Astrocyte (in vitro differentiated cells and primary cell): ENCODE measurements at regions not wholly inside any gene's neighbourhood (a gene's known extent, or its start where the extent isn't known, plus 50 kb on each side); places are given as distances from the start of the nearest gene placed in this dataset.

Experiments
- DNase-seq: peaks from one replicate; pipeline ENCODE4 v3.0.0-alpha.2; 2010; ENCODE audit warnings: low read depth
- FAIRE-seq: peaks from 2 replicates; lab custom pipeline; 2011; peaks lifted over from hg19 to GRCh38; lab: Jason Lieb, UNC
- H2AFZ ChIP-seq: 2 replicates; pipeline ENCODE4 v1.6.0; 2012; ENCODE audit warnings: low read depth, low read length, inconsistent platforms
- H3K27ac ChIP-seq: 2 replicates; pipeline ENCODE4 v1.5.1; 2011; ENCODE audit warnings: low read depth, low read length, inconsistent platforms
- H3K27me3 ChIP-seq: 2 replicates; pipeline ENCODE4 v1.6.0; 2011; ENCODE audit warnings: low read length, inconsistent platforms; ENCODE audit not compliant: insufficient read depth
- H3K36me3 ChIP-seq: 2 replicates; pipeline ENCODE4 v1.5.1; 2011; ENCODE audit warnings: low read length, inconsistent platforms; ENCODE audit not compliant: insufficient read depth
- H3K4me1 ChIP-seq: 2 replicates; pipeline ENCODE4 v1.5.1; 2011; ENCODE audit warnings: low read length, inconsistent platforms; ENCODE audit not compliant: insufficient read depth
- H3K4me2 ChIP-seq: 2 replicates; pipeline ENCODE4 v1.6.0; 2012; ENCODE audit warnings: low read length, inconsistent platforms
- H3K4me3 ChIP-seq: 2 replicates; pipeline ENCODE4 v1.5.1; 2011; ENCODE audit warnings: low read depth, mild to moderate bottlenecking, low read length, inconsistent platforms; ENCODE audit not compliant: insufficient read depth
- H3K79me2 ChIP-seq: 2 replicates; pipeline ENCODE4 v1.6.0; 2012; ENCODE audit warnings: mild to moderate bottlenecking, low read length, inconsistent platforms; ENCODE audit not compliant: insufficient read depth
- H3K9ac ChIP-seq: 2 replicates; pipeline ENCODE4 v1.6.0; 2012; ENCODE audit warnings: mild to moderate bottlenecking, low read length, inconsistent platforms
- H3K9me3 ChIP-seq: 2 replicates; pipeline ENCODE4 v1.5.1; 2012; ENCODE audit warnings: low read depth, mild to moderate bottlenecking, low read length, inconsistent platforms; ENCODE audit not compliant: insufficient read depth
- H4K20me1 ChIP-seq: 2 replicates; pipeline ENCODE4 v1.6.0; 2012; ENCODE audit warnings: low read length, inconsistent platforms; ENCODE audit not compliant: insufficient read depth
- H3K27ac Mint-ChIP-seq: one replicate; pipeline ENCODE4 v1.8.0; 2021; ENCODE audit warnings: mild to moderate bottlenecking, mixed read lengths; ENCODE audit not compliant: unreplicated experiment
- H3K27me3 Mint-ChIP-seq: one replicate; pipeline ENCODE4 v1.8.0; 2021; ENCODE audit warnings: low read depth, mixed read lengths; ENCODE audit not compliant: unreplicated experiment
- H3K36me3 Mint-ChIP-seq: one replicate; pipeline ENCODE4 v1.8.0; 2021; ENCODE audit warnings: low read depth, mixed read lengths; ENCODE audit not compliant: unreplicated experiment
- H3K4me1 Mint-ChIP-seq: one replicate; pipeline ENCODE4 v1.8.0; 2021; ENCODE audit warnings: low read depth, mixed read lengths; ENCODE audit not compliant: unreplicated experiment
- H3K4me3 Mint-ChIP-seq: one replicate; pipeline ENCODE4 v1.8.0; 2021; ENCODE audit warnings: mild to moderate bottlenecking, moderate library complexity, mixed read lengths; ENCODE audit not compliant: unreplicated experiment
- H3K9me3 Mint-ChIP-seq: one replicate; pipeline ENCODE4 v1.8.0; 2021; ENCODE audit warnings: mild to moderate bottlenecking, mixed read lengths; ENCODE audit not compliant: unreplicated experiment
- CTCF ChIP-seq: IDR thresholded peaks from 2 replicates; pipeline ENCODE4 v1.5.1; 2011; ENCODE audit warnings: low read depth, mild to moderate bottlenecking, inconsistent platforms, low read length, moderate library complexity; ENCODE audit not compliant: insufficient read depth
- EZH2 ChIP-seq: IDR thresholded peaks from 2 replicates; pipeline ENCODE4 v1.6.1; 2012; ENCODE audit warnings: mild to moderate bottlenecking, low read length, inconsistent platforms; ENCODE audit not compliant: insufficient read depth

GRCh38 chr3:48067271-48067670, 51.1 kb upstream of the MAP4 start:
- Mint-ChIP-seq H3K27ac (no peak overlapping the region), H3K9me3 (no peaks in the 10 kb centered on the region), H3K27me3 (no peaks in the 10 kb centered on the region), H3K4me1 (peaks cover 42% of the 10 kb centered on the region), H3K36me3 (peaks cover 4% of the 10 kb centered on the region), H3K4me3 (no peak overlapping the region)
- Histone ChIP-seq H3K4me2 (no peak overlapping the region), H4K20me1 (peaks cover 92% of the 10 kb centered on the region), H3K36me3 (no peaks in the 10 kb centered on the region), H3K4me3 (no peak overlapping the region), H3K27me3 (no peaks in the 10 kb centered on the region), H3K27ac (no peak overlapping the region), H2AFZ (no peak overlapping the region), H3K79me2 (peaks cover 98% of the 10 kb centered on the region), H3K9me3 (no peaks in the 10 kb centered on the region), H3K4me1 (peaks cover 22% of the 10 kb centered on the region), H3K9ac (no peak overlapping the region)
- no peak for TF ChIP-seq EZH2
- no peak for TF ChIP-seq CTCF
- no peak for FAIRE-seq
- DNase-seq: no peak
